Inflammatory macrophage treated with lipopolysaccharide for 4 hours (primary cell): ENCODE measurements at regions not wholly inside any gene's neighbourhood (a gene's known extent, or its start where the extent isn't known, plus 50 kb on each side); places are given as distances from the start of the nearest gene placed in this dataset.

Source experiments
- DNase-seq: peaks from one replicate; pipeline ENCODE4 v3.0.0-alpha.2; 2020

DNA sequence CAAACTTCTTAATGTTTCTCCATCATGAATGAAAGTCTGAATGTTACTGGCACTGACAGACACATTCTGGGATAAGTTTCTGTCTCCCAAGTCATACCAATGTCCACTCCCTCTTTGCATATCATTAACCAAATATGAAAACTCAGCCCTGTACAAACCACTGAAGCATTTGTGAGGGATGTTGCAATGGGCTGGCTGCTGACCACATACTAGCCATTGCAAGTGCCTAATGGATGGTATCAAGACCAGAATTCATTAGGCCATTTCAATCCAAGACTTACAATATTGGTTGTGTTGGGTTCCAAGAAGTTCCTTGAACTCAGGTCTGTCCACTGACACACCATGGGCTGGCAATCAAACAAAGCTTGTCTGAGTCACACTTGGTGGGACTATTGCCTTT is 73.8 kb downstream of the CBLN2 start:
- DNase-seq = no peak

DNA sequence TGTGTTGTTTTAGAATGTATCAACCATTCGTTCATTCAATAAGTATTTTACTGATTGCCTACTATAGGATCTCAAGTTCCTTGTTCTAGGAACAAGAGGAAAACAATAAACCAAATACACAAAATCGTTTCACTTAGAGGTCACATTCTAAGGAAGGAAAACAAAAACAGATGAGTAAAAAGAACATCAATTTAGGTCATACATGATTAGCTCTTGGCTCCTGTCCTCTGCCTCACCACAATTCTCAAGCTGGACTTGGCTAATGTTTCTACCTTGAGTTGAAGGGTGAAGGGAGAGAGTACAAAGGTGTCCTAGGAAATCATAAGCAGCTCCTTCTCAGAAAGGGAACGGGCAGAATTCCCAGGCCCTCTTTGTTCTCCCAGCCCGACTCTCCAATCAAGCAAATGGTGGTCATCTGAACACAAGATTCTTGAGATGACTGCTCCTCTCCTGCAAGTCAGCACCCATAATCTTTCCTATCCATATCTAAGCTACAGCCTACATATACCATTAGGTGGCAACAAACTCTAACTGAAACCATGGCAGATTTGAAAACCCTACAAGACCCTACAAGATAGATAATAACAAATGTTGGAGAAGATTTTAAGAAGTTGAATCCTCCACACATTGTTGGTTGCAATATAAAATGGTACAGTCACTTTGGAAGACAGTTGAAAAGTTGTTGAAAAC is 76.0 kb downstream of the CBLN2 start:
- no peak for DNase-seq

DNA sequence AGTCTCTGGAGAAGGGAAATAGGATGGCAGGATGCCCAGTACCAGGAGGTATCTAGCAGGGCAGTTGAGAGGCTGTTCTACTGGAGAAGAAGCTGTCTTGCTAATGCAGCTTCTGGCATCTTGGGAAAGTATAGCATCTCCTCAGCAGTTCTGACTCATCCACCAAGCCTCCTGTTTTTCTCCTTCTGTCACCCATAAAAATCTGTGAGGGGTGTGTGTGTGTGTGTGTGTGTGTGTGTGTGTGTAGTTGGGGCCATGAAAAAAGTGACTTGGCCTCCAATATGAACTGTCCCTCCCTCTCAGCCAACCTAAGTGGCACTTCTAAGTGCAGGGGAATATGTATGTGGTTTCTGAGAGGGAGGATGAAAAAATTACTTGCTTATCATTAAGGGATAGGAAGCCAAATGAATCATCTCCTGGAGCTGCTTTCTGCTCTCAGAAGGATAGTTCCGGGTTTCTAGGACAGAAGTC is 83.9 kb downstream of the CBLN2 start:
- no peak for DNase-seq

DNA sequence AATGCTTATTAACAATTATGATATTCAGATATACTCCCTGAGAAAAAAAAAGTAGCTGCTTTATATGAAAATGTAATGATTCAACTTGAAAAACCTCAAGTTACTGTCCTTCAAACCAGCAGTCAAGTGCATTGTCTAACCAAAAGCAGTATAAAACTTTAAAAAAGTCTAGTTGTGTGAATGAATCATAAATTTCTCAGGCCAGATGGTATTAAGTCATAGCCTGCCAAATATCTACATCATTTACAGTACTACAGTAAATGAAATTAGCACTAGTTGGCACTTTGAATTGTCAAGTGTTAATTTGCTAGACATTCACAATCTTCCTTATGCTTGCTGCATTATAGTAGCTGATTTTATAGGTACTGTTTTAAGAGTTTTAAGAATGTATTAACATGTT is 85.9 kb downstream of the CBLN2 start:
- no peak for DNase-seq

DNA sequence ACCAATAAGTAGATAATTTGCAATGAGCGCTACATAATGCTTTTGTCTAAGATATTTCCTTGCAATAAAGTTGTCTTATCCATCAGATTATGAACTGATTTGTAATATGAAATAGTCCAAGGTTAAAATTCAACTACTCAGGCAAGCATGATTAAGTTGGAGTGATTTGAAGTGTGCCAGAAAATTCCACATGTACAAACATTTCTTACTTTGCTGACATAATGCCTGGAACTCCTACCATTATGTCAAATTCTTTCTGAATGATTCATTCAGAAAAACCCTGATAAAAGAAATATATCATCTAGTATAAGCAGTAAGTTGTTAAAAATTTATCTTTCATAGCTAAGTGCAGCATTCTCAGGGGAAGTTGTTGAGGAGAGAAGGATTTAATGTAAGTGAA is 87.3 kb downstream of the CBLN2 start:
- DNase-seq = no peak

DNA sequence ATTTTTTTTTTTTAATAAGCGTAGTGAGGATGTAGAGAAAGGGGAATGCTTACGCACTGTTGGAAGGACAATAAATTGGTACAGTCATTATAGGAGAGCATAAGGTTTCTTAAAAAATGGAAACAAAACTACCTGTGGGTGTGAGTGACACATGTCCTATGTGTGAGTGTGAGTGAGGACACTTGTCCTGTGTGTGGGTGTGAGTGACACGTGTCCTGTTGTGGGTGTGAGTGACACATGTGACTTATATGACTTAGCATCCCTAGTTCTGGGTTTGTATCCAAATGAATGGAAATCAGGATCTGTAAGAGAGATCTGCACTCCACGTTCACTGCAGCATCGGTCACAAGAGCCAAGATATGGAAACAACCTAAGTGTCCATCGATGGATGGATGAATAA is 91.8 kb downstream of the CBLN2 start:
- no peak for DNase-seq

DNA sequence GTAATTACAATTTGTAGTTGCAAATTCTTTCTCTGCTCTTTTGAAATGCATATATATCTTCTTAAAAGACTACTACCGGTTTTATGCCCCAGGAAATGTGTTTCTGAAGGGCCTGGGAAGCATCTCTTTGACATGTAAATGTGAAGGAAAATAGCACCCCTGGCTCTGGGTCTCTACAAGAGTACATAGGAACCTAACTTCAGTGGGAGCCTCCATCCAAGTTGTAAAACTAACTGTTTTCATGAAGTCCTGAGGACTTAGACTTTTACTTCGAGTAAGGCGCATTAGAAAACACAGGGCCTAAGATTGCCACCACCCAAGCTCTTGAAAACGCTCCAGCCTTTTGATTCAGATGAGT is 99.4 kb downstream of the CBLN2 start:
- no peak for DNase-seq

DNA sequence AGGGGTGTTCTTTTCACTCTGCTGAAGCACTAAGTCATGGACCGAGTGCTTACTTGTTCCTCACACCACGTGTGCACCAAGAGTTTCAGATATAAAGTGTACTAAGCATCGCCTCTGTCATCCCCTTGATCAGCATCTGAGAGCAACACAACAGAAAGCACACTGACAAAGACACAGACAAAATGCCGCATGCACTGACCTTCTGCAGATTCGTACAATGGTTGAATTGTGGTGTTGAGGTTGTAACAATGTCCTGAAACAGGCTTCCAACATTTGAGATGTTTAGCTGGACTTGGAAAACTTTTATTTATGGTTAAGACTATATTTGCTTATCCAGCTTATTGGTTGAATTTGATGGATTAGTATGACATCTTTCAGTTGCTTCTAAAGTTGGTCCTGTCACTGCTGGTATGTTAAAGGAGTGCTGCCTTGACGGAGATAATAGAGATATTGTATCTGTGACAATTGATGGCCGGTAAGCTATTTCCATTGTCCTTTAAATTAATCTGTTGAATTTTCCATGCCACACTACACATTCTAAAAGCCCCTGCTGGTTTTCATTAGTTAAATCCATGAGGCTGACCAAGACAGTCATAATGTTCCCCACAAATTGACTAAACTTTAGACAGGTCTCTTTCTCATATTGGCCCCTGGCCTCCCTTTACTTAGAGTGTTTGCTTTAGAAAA is 99.9 kb downstream of the CBLN2 start:
- no peak for DNase-seq

DNA sequence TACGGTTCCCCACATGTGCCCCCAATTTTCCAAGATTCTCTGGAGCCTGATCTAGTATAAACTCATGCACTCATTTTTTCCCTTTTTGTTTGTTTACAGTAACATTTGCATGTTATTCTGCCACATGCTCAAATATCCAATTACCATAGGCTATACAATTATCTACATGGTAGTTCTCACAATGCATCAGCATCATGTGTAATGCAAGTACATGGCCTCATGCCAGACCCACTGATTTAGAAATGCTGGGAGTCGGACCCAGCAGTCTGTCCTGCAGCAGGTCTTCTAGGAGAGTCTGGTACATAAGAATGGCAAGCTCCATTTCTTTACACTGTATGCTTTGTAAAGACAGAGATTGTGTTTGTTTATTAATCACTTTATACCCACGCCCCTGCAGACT is 107.7 kb downstream of the CBLN2 start:
- no peak for DNase-seq

DNA sequence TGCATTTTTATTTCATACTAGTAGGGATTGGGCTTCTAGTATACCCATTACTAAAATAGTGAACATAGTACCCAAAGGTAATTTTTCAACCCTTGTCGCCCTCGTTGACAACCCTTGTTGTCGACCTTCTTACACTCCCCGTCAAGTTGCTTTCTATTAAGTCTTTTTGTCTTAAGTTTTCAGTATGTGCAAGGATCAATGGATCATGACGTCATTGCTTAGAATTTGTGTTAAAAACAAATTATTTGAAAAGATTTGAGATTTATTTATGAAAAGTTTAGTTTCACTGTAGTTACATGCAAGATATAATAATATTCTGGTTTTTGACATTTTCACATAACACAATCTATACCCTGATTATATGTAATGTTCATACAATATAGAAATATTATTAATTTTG is 110.4 kb downstream of the CBLN2 start:
- no peak for DNase-seq

DNA sequence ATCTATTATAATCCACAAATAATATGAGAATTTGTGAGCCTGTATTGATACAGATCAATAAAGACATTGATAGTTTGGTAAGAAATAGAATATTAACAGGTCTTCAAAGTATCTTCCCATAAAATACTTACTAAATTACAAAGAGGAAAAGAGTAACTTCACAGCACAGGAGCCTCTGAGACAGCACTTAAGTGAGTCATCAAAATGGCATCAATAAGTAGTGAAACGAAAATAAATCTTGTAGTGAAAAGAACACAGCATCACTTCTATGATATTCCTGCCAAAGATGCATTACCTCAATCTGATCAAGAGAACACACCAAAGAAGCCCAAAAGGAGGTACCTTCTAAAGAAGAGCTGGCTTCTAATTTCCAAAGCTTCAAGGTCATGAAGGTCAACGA is 116.4 kb downstream of the CBLN2 start:
- no peak for DNase-seq

DNA sequence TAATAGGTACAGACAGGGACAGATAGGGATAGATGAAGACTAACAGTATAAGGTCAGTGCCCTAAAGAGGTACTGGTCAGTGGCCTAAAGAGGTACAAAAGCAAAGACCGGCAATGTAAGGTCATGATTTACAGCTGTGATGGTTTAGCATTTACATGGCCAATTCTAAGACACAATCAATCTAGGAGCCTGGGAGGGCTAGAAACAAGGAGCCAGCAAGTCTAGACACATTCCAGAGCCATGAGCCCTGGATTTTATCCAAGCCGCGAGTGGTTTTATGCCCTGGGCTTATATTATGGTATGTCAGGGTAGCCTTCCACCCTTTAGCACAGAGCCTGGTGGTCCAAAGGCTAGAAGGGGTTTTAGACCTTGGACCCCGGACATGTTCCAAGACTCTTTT is 124.2 kb downstream of the CBLN2 start:
- DNase-seq = no peak

DNA sequence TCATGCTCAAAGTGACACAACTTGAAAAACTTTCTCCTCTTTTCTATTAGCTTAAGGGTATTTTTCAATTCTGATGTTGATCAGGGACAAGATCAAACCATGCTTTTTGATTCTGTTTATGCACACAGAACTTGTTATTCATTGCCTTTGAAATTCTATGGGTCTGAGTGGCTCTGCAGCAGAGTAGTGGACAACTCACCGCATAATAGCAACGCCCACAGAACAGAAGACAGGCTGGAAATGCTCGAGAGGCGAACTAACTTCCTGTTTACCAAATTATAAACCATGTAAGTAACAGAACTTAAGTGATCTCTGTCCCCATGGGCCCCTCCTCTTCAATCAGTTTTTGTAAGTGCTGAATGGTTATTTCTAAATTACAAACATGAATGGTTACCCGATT is 131.2 kb downstream of the CBLN2 start:
- DNase-seq = no peak

DNA sequence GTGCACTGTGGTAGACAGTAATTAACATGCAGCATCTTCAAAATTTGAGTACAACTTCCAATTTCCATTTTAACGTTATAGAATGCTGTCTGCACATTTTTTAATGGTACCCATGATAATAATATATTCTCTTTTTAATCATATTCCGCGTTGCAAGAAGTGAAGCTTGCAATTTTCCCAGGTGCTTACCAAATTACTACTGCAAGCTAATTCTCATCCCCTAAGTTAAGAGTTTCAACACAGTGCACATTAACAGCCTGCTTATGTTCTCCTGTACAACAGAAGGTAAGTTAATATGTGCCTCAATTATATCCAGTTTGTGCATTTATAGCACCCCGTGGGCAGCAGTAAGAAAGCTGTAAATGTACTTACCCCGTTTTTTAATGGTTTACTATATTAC is 132.9 kb downstream of the CBLN2 start:
- no peak for DNase-seq

DNA sequence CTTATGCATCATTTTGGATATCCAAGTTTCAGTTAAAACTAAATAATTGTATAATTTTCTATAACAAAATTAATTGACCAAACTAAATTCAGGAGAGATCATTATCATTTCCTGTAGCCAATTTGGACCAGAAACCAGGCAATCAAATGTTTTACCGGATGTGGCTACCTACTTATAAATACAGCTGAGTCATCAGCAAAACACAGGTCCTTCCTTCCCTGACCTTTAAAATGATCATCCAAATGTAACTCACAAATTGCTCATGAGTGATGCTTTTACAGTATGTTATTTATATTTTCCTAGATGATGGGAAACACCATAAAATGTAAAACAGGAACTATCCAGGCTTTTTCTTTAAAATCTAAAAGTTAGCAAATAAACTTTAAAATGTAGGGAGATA is 133.7 kb downstream of the CBLN2 start:
- no peak for DNase-seq

DNA sequence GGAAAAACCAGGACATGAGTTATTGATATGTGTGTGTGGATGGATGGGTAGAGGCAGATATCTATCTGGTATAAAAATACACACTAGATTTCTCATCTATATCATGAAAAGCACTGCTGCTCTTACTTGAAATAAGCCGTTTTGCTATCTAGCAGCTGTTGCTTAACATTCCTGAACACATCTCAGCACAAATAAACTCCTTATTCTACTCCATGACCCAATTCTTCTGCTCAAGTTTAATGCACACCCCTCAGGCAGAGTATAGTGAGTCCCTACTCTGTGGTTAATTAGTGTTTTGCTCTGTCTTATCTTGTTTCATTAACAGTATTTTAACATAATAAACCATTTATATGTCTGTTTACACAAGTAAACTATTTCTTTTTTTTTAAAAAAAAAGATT is 134.2 kb downstream of the CBLN2 start:
- no peak for DNase-seq

DNA sequence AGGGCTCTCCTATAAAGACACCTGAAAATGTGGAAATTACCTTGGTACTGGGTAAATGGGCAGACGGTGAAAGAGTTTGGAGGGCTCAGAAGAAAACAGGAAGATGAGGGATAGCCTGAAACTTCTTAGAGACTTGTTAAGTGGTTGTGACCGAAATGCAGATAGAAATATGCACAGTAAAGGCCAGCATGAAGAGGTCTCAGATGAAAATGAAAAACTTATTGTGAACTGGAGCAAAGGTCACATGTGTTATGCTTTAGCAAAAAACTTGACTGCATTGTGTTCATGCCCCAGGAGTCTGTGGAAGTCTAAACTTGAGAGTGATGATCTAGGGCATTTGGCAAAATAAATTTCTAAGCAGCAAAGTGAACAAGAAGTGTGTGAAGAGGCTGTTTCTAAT is 137.1 kb downstream of the CBLN2 start:
- no peak for DNase-seq

DNA sequence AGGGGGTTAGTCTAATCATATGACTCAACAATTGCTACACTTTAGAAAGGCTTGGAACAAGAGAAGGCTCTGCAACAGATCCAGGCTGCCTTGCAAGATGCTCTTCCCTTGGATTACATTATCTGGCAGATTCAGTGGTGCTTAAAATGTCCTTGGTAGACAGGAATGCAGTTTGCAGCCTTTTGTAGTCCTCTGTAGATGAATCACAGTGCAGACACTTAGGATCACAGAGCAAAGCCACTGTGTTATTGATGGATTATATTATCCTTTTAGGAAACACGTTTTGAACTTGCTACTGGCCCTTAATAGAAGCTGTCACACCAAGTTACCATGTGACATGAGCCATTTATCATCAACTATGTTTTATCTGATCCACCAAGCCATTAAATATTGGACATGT is 152.2 kb downstream of the CBLN2 start:
- DNase-seq = no peak

DNA sequence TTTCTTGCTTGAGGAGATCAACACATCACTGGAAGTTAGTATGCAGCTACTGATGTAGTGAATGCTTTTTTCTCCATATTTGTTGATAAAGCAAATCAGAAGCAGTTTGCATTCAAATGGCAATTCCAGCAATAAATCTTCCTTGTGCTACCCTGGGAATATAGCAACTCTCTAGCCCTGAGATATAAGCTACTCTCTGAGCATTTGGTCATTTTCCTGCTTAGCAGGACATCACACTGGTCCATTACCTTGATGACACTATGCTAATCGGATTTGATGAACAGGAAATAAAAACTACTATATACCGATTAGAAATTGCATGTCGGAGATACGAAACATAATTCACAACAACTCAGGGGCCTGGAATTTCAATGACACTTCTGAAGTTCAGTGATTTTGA is 152.7 kb downstream of the CBLN2 start:
- no peak for DNase-seq

DNA sequence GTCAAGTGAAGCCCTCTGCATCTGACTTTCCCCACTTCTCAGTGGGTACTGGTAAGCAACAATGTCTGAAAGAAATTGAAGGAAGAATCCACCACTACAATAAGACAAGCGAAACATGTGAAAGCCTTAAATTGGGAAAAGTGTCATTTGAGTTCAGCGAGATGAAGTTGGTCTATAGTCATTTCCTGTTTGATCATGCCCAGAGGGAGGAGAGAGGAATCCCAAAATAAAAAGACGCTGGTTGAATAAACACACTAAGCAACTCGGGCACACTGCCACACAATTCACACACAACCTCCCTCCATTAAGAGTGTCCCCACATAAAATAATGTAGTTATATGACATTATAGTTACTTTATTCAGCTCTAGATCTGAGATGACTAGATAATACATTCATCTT is 166.1 kb downstream of the CBLN2 start:
- no peak for DNase-seq

DNA sequence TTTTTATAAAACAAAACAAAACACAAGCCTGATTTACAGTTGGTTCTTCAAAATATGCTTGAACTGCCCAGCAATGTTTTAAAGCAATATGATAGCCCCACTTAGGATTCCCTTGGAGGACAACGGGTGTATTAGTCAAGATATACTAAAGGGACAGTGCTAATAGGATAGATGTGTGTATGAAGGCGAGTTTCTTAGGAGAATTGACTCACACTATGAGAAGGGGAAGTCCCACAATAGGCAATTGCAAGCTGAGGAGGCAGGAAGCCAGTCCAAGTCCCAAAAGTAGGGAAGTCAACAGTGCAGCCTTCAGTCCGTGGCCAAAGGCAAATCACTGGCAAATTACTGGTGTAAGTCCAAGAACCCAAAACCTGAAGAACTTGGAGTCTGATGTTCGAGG is 167.9 kb downstream of the CBLN2 start:
- DNase-seq = no peak

DNA sequence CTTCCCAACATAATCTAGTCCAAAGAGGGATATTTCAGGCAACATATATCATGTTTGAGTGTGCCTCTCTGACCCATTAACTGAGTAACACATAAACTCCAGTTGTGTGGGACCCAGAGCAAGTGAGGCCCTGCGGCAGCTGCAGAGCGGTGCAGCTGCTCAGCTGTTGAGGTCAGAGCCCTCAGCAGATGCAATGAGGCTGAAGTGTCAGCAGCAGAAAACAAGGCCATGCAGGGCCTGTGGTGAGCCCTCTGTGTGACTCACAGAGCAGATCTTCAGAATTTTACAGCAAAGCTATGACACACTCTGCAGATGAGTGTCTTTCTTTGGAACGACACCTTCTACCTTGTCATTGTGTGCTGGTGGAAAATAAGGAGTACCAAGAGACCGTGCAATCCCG is 168.5 kb downstream of the CBLN2 start:
- no peak for DNase-seq

DNA sequence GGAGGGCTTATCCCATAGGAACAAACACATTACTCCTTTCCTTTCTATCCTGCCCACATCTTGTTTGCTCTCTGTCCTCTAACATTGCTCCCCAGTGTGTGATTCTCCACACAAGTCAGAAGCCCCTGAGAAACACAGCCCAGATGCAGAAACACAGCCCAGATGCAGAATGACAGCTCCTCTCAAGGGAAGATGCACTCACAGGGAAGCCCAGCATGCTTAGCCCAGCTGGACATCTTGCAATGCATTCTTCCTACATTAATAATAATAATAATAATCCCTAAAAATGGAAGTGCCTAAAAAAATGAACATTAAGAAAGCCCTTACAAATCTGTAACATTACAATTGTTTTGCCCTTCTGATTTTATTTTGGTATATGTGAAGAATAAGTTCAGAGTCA is 172.1 kb downstream of the CBLN2 start:
- DNase-seq = no peak

DNA sequence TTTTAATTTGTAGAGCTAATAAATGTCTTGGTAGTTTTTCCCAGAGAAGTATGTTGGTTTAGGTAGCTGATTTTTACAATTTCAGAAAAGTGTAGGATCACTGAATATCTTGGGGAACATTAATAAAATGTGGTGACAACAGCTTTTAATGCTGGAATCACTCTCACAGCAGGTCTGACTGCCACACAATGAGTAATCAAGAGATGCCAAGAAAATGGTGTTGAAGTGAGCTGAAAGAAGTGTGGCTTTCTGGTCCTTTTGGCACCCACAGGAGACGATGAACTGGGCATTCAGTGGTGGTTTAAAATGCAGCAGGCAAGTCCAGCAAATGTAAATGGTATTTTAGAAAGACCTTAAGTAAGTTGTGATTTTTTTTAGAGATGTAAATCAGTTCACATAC is 175.8 kb downstream of the CBLN2 start:
- no peak for DNase-seq

DNA sequence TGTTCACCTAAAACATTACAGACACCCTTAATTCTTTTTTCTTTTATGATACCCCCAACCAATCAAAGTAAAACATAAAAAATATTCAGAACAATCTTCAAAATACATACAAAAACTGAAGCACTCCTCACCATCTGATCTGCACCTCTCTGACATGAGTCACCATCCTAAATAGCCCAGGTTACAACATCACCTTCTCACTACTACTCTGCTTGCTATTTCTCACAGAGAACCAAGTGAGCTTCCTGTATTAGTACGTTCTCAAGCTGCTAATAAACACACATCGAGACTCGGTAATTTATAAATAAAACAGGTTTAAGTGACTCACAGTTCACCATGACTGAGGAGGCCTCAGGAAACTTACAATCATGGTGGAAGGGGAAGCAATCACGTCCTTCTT is 183.5 kb downstream of the CBLN2 start:
- no peak for DNase-seq
